Amniotic stem cell (primary cell): ENCODE measurements at regions not wholly inside any gene's neighbourhood (a gene's known extent, or its start where the extent isn't known, plus 50 kb on each side); places are given as distances from the start of the nearest gene placed in this dataset.

ENCODE experiments used
- DNase-seq: peaks from one replicate; lab custom pipeline; 2025; lab: John Stamatoyannopoulos, UW

GRCh38 chr2:215500466-215500865 is 64.6 kb upstream of the FN1 start:
- DNase-seq = no peak

- no peak for DNase-seq
These were observed 63.5 kb upstream of the FN1 start for GRCh38 chr2:215499331-215499730.

DNA sequence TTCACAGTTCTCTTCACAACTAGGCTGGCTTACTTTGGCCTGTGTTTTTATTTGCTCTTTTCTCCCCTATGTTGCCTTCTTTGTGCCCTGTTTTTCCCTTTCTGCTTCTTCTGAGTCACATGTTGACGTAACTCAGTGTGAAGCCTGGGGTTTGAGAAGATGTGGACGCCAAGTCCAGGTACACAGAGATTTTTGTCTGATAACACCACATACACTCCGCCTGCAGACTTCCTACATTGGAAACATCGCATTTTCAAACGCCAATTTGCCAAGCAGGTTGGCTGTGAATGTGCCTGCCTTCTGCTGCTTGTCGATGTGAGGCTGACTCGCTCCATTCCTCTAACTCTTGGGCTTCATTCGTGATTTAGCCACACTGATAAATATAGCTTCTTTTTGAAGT is 62.6 kb upstream of the FN1 start:
- no peak for DNase-seq

- no peak for DNase-seq
These were observed 57.5 kb upstream of the FN1 start for GRCh38 chr2:215493376-215493775.

- no peak for DNase-seq
These were observed 53.5 kb upstream of the FN1 start for GRCh38 chr2:215489288-215489848.

- DNase-seq = no peak
These were observed 51.1 kb upstream of the FN1 start for GRCh38 chr2:215487002-215487372.

DNA sequence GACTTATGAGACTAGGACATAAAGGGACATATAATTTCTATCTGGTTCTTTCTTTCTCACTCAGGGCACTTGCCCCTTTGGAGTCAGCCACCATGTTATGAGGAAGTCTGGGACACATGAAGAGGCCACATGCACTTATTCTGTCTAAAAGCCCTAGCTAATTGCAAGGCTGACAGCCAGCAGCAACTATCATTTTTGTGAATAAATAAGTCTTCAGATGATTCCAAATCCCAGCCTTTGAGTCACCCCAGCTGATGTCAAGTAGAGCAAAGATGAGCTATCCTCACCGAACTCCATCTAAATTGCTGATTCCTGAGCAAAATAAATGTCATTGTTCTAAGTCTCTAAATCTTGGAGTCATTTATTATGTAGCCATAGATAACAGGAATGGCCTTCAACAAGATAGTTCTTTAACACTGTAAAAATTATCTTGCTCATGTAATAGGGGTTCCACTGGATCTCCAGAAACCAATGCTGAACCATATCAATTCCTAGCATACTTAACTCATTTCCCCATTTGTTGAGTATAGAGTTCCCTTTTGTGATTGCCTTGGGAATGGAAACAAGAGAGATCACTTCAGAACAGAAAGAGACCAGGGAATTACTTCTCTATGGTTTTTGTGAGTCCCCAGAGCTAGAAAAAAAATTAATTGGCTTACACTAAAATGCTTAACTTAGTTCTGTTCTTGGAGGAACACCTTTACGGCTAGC is 50.6 kb upstream of the FN1 start:
- DNase-seq = no peak
